ENCODE measurements at regions not wholly inside any gene's neighbourhood (a gene's known extent, or its start where the extent isn't known, plus 50 kb on each side); places are given as distances from the start of the nearest gene placed in this dataset.

- no peak for DNase-seq (ENCODE audit: low spot score)
- Histone ChIP-seq H3K4me3 (replicated peaks in 1 of 3; ENCODE audit: insufficient read depth in 1 of 3, low read depth in 2 of 3, low read length in 3 of 3) (peak overlapping the region in 1 of 3 experiments; percentile 10; a peak in 1 of 6 replicates), H3K27me3 (ENCODE audit: control insufficient read depth in 1 of 2, insufficient read depth in 2 of 2, low read length in 2 of 2) (no peaks in the 10 kb centered on the region), H3K36me3 (replicated peaks in 1 of 2; ENCODE audit: control insufficient read depth in 1 of 2, insufficient read depth in 2 of 2, low read length in 2 of 2) (no peaks in the 10 kb centered on the region), H3K27ac (ENCODE audit: extremely low read length, insufficient read depth, low read length) (no peak overlapping the region), H3K9ac (ENCODE audit: insufficient read depth, low read depth, low read length) (no peak overlapping the region), H3K4me1 (ENCODE audit: insufficient read depth, low read length) (no peaks in the 10 kb centered on the region), H2AFZ (ENCODE audit: low read length) (no peak overlapping the region), H4K20me1 (ENCODE audit: insufficient read depth, low read length) (no peaks in the 10 kb centered on the region), H3K79me2 (ENCODE audit: insufficient read depth, low read length) (no peaks in the 10 kb centered on the region), H3K9me3 (ENCODE audit: low read length) (peaks cover 22% of the 10 kb centered on the region; the same call in 1 of the 2 replicates), H3K4me2 (ENCODE audit: low read depth, low read length) (no peak overlapping the region)
- POLR2A ChIA-PET = no interaction called here
- intact Hi-C loops (cut with micrococcal nuclease; ENCODE audit: unreplicated experiment) (no loop called here), in situ Hi-C loops (cut with HindIII; ENCODE audit: extremely low pct_ligation_motif_present, low pct_unique_long_range_greater_than_20kb) (no loop called here)
- TF ChIP-seq, protein P1, sequence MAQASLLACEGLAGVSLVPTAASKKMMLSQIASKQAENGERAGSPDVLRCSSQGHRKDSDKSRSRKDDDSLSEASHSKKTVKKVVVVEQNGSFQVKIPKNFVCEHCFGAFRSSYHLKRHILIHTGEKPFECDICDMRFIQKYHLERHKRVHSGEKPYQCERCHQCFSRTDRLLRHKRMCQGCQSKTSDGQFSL (CRISPR knock-in tag; IDR thresholded peaks at IDR 0.05) = no peak
- no peak for TF ChIP-seq ZNF687 (CRISPR knock-in tag; IDR thresholded peaks at IDR 0.05)
- TF ChIP-seq ZNF780A (CRISPR knock-in tag; IDR thresholded peaks at IDR 0.05) = no peak
- peak; percentile 62 for TF ChIP-seq CREB1 (IDR thresholded peaks at IDR 0.05)
- TF ChIP-seq CREB1 (CRISPR knock-in tag; IDR thresholded peaks at IDR 0.05) = no peak
- no peak for TF ChIP-seq NCOA1 (CRISPR knock-in tag; IDR thresholded peaks at IDR 0.05)
- peak; percentile 99 for TF ChIP-seq ATF7 (IDR thresholded peaks at IDR 0.05)
- no peak for TF ChIP-seq ATF7 (CRISPR knock-in tag; IDR thresholded peaks at IDR 0.05)
- FAIRE-seq = no peak
- no TSS peak for BruUV-seq (replicated peaks)
- no peak for ATAC-seq
- CTCF ChIA-PET (ENCODE audit: low intra/inter-chr PET ratio, low total read pairs) = no interaction called here
Observed at GRCh38 chr20:11591965-11592364, 325.7 kb upstream of the BTBD3 start.
